Stimulated activated CD4-positive, alpha-beta T cell treated with anti-CD3 and anti-CD28 coated beads, Interleukin-1b, Interleukin-23, amount 100 ng/mL, for 4 hours (primary cell): ENCODE measurements at regions not wholly inside any gene's neighbourhood (a gene's known extent, or its start where the extent isn't known, plus 50 kb on each side); places are given as distances from the start of the nearest gene placed in this dataset.
"Not testable (repeated sequence)": the region's sequence is repeated elsewhere in the genome, so short reads cannot be mapped to it uniquely, and the experiment has no call there.

Source experiments
- DNase-seq, 2 donors: peaks; one replicate each; pipeline ENCODE4 v3.0.0-alpha.2; 2020; ENCODE audit warnings: low read depth in 2 of 2

DNA sequence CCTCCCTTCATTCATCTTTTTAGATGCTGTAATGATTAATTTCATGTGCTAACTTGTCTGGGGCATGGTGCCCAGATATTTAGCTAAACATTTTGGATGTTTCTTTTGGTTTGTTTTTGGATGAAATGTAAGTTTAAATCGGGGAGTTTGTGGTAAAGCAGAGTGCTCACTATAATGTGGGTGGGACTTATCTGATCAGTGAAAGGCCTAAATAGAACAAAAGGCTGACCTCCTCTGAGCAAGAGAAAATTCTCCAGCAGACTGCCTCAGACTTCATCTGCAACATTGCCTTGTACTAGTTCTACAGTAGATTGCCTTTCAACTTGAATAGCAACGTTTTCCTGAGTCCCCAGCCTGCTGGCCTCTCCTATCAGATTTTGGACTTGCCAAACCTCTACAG, 183.6 kb downstream of the S1PR1 start:
- DNase-seq: no peak

GRCh38 chr1:101428083-101428482, 191.3 kb downstream of the S1PR1 start:
- DNase-seq: not testable (repeated sequence)

DNA sequence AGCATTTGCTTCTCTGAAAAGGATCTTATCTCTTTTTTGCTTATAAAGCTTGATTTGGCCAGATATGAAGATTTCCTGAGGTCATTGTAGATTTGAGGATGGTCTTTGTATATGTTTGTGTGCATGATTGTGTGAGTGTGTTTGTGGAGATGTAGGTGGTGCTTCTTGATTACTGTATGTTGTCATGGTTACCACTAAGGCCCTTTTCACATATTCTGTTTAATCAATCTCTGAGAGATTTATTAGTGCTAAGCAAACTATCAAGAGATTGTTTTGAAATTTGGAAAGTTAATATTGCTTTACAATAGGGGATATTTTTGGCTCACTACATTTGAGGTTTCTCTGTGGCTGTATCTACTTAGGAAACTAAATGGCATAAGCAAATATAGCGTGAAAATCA, 191.7 kb downstream of the S1PR1 start:
- no peak for DNase-seq

DNA sequence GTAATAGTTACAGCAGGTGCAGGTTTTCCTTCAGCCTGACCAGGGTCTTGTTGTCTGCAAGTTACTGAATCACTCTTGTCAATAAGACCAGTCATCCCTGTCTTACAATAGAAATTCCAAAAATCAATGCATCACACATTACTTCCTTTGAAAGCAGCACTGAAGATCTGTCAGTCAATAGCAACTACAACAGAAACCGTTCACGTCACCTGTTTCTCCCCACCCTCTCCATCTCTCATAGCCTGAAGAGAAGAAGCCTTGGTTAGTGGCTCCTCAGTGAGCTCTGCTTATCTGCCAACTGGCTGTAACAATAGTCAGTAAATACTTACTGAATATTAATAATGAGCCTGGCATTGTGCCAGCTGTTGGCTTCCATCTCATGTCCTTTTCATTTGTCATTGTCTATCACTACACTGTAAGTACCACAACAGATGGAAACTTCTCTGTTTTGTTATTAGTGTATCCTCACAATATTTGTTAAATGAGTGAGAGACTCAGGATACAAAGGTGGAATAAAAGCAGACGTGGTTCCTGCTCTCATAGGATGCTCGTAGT, 195.2 kb downstream of the S1PR1 start:
- DNase-seq: no peak

GRCh38 chr1:101435831-101436511, 199.2 kb downstream of the S1PR1 start:
- DNase-seq: no peak

GRCh38 chr1:101437800-101438199, 201.0 kb downstream of the S1PR1 start:
- no peak for DNase-seq

DNA sequence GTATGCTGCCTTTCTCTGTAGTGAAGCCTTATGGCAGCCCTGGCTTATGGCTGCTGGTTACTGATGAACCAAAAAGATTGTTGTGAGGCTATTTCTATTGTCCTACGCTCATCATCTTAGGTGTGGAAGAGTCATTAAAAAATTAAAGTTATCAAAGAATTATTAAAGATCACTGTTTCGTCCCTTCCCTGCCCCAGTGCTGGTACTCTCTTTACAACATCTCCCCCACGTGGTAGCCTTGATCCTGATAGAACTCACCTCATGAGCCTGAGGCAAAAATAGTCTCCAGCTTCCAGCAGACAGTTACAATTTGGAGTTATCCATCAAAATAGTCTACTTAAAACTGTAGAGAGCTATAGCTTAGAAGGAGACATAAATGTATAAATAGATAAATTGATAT, 201.5 kb downstream of the S1PR1 start:
- no peak for DNase-seq

DNA sequence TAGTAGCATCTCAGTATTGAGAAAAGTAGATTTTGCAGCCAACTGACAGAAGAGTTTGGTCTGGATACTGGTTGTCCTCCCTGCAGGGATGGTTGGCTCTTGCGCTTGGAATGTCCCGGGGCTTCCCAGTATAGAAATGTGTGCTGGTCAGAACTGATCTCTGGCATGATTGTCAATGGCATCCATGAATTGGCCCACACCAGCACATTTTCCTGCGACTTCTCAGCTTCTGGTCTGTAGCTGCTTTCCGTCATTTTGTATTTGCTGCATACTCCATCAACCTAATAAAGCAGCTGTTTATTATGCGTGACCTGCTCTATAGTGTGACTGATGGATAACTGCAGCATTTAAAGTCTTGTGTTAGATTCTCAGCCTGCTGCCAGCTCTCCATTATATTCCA, 203.7 kb downstream of the S1PR1 start:
- DNase-seq: no peak

- DNase-seq: no peak
Measured at GRCh38 chr1:101444381-101444780, 207.6 kb downstream of the S1PR1 start.

GRCh38 chr1:101444873-101445618, 208.2 kb downstream of the S1PR1 start:
- DNase-seq: no peak

GRCh38 chr1:101448018-101448417, 211.2 kb downstream of the S1PR1 start:
- DNase-seq: no peak

DNA sequence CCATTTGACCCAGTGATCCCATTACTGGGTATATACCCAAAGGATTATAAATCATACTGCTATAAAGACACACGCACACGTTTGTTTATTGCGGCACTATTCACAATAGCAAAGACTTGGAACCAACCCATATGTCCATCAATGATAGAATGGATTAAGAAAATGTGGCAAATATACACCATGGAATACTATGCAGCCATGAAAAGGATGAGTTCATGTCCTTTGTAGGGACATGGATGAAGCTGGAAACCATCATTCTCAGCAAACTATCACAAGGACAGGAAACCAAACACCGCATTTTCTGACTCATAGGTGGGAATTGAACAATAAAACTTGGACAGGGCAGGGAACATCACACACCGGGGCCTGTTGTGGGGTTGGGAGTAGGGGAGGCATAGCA, 213.9 kb downstream of the S1PR1 start:
- DNase-seq: not testable (repeated sequence)

DNA sequence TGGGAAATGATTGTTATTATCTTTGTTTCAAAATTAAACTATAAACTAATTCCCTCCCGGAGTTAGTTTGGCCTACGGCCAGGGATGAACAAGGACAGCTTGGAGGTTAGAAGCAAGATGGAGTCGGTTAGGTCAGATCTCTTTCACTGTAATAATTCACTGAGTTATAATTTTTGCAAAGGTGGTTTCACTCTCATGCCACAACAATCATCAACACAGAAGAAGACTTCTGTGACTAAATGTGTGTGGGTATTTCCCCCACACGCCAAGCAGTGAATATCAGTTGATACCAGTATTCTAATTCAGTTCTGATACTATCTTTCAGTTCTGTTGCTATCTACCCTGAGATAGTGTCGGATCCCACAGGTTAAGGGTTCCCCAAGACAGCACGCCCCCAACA, 215.1 kb downstream of the S1PR1 start:
- DNase-seq: no peak

DNA sequence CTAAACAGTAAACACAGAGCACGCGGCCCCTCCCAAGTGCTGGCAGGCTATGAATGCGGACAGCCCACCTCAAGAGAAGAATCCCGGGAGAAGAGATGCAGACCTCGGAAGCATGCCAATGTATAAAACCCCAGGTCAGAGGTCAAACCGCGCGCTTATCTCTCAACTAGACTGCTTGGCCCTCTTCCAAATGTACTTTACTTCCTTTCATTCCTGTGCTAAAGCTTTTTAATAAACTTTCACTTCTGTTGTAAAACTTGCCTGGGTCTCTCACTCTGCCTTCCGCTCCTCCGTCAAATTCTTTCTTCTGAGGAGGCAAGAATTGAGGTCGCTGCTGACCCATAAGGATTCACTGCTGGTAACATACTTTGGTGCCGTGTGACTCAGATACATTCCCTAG, 216.0 kb downstream of the S1PR1 start:
- DNase-seq: no peak

- no peak for DNase-seq
Measured at GRCh38 chr1:101453844-101454243, 217.0 kb downstream of the S1PR1 start.

DNA sequence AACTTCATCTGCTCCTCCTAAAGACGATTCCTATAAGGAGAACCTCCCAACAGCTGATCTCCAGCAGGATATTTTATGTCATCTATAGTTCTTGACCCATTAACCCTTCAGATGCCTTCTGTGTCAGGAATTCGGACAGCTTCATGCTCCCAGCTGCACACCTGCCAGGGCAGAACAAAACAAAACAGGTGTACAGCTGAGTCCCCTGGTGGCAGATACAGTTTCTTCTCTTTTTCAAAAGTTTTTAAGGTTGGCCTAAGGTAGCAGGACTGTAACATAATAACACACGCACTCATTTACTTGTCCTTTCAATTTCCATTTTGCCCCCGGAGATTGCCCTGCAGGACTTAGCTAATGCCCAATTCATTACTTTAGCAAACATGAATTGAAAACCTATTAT, 218.3 kb downstream of the S1PR1 start:
- no peak for DNase-seq

DNA sequence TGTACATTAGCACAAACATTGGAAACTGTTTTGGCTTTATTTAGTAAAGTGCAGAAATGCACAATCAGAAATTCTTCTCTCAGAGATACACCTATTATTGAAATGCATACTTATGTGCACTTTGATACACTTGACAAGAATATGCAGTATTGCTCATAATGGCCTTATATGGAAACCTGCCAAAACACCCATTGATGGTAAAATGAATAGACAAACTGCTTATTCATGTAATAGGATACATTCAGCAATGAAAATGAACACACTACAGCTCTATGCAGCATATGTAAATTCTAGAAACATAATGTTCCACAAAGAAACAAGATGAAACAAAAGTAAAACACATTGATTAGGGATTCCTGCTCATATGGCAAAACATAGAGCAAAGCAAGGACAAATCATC, 223.9 kb downstream of the S1PR1 start:
- no peak for DNase-seq

- no peak for DNase-seq
Measured at GRCh38 chr1:101463195-101463594, 226.4 kb downstream of the S1PR1 start.

GRCh38 chr1:101465941-101466340, 229.1 kb downstream of the S1PR1 start:
- DNase-seq: no peak

- DNase-seq: no peak
Measured at GRCh38 chr1:101474039-101474665, 237.3 kb downstream of the S1PR1 start.

DNA sequence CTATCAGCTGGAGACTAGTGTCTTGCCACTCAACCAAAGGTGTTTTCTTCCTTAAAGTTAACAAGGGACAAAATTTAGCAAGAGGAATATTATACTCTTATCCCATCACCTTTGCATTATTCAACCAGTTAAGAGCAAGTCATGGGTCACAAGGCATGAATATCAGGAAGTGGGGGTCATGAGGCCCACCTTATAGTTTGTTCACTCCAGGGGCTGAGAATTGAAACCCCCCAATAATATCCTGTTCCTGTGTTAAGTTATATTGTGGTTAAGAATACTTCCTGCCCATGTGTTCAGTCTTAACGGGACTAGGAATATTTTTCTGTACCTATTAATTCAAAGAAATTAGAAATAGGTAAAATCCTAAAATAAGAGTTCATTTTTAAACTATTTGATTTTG, 239.7 kb downstream of the S1PR1 start:
- DNase-seq: no peak

DNA sequence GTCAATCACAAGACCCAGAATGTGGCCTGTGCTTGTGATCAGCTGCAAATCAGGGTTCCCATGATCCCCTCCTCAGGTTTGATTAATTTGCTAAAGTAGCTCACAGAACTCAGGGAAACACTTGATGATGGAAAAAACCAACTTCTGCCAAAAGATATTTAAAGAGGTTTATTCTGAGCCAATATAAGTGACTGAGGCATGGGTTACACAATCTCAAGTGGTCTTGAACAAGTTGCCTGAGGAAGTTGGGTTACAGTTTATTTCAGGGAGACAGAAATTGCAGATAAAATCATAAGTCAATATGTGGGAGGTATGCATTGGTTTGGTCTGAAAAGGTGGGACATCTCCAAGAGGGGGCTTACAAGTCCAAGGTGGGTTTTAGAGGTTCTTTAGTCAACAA, 243.1 kb downstream of the S1PR1 start:
- no peak for DNase-seq

- no peak for DNase-seq
Measured at GRCh38 chr1:101482306-101482705, 245.5 kb downstream of the S1PR1 start.
